ENCODE measurements at regions not wholly inside any gene's neighbourhood (a gene's known extent, or its start where the extent isn't known, plus 50 kb on each side); places are given as distances from the start of the nearest gene placed in this dataset.

DNA sequence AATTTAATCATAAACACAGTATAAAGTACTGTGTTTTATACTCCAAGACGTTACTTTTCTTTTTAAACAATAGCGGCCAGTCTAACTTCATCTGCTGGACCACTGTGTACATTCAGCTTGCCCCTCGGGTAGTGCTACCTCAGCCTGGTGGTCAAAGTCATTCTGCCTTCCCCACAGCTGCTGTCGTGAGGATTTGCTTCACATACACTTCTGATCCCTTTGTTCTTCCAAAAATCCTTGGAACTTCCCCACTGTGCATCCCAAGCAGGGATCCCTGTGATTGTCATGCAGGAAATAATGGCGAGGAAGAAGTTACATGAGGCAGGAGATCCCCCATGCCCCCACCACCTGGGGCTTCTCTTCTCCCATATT lies 234.9 kb upstream of the STARD13 start:
- DNase-seq: no peak

DNA sequence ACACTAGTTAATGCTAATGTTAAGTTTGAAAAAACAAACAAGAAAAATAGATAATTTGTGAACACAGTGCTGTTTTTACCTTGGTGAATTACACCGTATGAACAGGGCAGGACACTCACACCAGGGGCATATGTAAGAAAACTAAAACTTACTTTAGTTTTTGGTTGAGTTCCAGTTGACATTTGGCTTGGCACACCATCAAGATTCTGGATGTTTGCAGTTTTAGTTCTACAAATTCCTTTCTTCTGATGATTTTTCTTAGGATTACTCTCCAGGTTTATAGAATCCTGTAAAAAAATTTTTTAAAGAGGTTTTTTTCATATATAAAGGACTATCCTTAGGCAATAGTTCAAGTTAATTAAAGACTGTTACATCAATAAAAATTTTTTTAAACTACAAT lies 238.5 kb upstream of the STARD13 start:
- DNase-seq: no peak

DNA sequence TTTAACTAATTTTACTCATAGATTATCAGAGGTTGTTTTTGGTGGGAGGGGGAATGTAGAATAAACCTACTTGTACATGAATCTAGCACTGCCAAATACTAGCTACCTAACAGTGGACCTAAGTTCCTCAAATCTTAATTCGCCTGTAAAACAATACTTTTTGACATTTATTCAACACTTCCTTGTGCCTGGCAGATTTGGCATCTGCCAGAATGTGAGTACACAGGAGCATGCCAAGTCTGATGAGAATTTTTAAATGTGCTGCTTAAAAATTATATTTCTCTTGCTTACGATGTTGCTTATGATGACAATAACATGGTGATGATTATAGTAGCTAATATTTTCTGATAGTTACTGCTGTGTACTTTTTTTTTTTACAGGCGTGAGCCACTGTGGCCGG lies 240.2 kb upstream of the STARD13 start:
- DNase-seq: no peak

DNA sequence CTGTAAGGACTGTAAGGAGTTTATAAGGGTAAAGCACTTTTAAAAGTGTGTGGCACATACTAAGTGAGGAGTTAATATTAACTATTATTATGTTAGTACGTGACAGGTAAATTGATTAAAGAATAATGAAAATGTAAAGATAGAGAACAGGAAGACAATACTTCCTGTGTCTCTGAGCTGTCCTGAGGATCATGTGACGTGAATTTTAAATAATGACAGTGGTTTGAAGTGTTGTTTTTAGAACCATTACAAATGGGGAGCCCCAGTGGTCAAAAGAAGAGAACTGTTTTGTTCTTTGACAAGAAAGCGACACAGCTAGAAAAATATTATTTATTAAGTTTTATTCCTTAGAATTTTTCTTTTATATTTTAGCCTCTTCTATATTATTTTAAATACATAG lies 241.2 kb upstream of the STARD13 start:
- no peak for DNase-seq

DNA sequence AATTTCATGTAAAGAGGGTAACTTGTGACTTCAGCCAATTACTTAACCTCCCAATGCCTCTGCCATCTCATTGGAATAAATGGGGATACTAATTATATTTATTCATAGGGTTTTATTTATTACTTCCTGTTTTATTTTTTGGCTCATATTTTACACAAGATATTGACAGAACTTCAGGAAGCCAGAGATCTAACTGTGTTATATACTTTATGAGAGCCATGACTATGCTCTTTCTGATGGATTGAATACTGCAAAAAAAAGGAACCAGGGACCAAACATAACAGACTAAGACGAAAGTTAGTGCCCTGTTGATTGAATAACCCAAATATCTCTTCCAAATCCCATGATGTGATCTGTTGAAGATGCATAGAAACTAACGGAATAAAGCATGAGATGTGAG lies 243.3 kb upstream of the STARD13 start:
- no peak for DNase-seq

DNA sequence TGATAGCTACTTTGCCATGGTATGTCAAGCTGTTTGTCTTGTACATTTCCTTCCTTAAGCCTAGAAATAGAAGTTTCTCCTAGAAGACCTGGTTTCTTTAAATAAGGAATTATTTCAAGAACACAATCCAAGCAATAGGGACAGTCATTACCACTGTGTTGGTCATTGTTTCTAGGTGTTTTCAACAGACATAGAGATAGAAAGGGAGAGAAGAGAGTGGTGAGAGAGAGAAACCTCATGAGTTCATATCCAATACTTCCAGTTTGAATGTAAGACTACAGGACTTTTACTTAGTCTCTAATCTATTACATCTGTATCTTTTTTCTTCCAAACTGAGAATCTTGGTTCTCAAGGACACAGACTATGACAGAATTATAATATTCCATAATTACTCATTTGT lies 245.9 kb upstream of the STARD13 start:
- DNase-seq: no peak

DNA sequence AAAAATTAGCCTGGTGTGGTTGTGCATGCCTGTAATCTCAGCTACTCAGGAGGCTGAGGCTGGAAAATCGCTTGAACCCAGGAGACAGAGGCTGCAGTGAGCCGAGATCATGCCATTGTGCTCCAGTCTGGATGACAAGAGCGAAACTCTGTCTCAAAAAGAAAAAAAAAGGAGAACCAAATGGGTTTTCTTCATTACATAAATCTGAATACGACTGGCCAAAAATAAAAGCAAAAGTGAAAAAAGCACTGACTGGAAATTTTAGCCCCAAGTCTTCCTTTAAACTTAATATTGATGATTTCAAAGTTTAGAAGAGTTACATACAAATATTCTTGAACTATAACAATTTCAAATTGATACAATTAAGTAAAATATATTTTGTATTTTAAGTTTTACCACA lies 249.5 kb upstream of the STARD13 start:
- no peak for DNase-seq

DNA sequence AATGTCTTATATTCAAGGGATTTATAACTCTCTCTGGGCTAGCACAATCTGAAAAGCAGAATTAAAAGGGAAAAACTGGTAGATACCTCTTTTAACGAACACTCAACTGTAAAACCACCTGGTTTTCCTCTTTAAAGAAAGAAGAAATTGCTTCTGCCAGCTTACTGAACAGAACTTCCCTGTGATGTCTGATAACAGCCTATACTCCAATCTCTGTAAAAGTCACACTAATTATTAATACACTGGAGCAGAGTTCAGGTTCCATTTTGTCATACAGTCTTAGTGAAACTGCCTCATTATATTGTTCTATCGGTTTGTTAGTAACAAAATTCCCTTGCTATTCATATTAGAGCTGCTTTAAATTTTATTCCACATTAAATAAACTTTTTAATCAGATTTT lies 251.0 kb upstream of the STARD13 start:
- DNase-seq: no peak

DNA sequence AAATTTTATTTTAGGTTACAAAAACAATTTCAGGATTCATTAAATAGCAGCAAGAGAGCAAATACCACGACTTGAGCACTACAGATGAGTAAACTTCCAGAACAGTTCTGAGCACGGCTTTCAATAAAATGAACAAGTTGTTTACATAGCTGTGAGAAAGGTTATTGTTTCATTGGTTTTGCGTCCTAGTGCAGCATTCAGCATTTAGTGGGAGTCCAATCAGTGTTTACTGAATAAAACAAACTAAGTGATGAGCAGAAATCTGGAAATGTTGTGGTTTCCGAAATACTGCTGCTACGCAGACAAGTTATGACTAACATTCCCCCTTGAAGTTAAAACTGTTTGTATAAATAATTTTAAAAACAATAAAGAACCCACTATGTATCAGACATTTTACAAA lies 251.5 kb upstream of the STARD13 start:
- no peak for DNase-seq

DNA sequence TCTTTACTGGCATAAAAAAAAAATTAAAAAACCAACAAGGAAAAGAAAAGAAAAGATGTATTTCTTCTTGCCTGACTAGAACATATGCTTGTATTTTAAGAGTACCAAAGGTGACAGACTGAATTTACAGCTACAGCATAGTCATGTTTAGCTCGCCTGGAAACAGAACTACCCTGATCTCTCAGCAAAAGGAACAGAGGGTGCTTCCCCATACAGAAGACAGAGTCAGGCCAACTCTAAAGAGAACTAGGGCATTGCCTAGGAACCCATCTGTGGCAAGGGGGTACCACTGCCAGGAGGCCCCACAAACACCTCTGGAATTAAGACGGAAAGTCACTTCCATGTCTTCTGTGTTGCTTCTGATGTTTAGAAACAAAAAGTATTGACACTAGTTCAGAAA lies 252.1 kb upstream of the STARD13 start:
- DNase-seq: no peak

DNA sequence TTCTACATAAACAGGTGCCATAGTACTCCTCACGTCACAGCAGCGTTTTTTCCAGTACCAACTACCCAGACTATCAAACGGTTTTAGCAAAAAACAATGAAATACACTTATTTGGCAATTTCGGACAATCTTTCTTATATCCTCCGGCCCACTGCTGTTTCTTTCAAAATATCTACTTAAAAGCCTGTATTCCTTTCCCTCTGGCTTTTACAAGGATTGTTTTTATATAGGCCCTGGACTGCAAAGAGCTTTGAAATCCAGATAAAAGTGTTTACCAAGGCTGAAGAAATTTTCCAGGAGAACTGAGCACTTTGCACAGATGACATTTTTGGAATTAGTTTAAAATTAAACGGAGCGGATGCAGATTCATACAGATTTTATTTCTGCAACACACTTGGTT lies 255.9 kb upstream of the STARD13 start:
- DNase-seq: no peak

DNA sequence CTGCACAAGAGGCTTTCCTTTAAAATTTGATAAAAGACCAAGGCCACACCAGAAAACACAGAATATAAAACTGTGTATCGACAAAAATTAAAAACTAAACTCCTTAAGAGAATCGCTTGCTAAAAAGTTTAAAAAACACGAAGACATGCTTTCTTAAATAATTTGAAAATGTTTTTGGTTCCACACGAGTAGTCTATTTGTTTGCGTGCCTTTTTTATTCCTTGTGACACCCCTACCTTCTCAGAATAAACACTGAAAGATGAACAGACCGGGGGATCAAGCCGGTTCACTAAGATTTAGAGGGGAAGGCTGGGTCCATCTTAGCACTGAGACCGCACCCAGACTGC lies 256.4 kb upstream of the STARD13 start:
- no peak for DNase-seq

DNA sequence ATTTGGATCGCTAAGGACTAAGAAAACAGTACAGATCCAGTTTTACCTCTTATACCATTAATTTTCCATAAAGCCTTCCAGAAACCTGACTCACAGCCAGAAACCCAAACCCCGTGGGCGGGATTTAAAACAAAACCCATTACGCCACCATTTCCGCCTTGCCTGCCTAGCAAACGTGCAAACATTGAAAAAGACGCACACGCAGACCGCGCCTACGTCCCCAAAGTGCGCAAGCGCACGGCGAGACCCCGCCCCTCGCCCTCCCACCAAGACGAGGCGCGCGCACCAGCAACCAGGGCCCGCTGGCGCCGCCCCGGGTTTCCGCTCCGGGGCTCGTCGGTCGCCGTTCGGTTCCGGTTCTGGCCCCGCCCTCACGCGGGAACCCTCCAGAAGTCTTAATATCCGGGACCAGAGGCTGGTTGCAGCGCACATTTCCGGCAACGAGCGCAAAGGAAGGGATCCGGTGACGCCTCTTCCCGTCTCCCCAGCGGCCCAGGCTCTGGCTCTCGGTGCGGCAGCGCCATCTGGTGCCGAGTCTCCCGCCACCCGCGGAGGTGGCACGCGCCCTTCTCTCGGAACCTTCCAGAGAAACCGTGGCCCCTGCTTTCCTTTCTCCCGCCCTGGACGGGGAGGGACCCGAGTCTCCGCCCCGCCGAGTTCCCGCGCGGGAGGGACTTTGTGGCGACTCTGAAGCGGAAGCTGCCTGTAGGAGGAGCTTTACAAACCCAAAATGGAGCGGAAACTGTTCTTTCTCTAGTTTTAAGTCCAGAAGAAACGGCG lies 256.9 kb upstream of the STARD13 start:
- DNase-seq: peak; percentile 100

DNA sequence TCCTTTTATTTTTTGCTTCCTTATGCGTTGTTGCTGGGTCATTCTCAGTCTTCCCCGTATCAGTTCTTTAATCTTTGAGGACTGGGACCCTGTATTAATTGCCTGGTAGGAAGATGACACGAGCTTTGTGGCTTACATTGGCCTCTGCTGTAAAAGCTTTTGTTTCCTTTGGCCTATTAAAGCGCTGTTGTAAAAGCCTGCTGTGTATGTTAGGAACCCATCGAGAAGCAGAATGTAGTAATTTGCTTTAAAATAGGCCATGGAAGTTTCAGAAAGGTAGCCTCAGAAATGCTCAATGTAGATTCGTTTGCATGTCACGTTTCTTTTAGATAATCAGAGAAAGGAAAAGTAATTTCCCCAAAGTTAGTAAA lies 257.5 kb upstream of the STARD13 start:
- no peak for DNase-seq

DNA sequence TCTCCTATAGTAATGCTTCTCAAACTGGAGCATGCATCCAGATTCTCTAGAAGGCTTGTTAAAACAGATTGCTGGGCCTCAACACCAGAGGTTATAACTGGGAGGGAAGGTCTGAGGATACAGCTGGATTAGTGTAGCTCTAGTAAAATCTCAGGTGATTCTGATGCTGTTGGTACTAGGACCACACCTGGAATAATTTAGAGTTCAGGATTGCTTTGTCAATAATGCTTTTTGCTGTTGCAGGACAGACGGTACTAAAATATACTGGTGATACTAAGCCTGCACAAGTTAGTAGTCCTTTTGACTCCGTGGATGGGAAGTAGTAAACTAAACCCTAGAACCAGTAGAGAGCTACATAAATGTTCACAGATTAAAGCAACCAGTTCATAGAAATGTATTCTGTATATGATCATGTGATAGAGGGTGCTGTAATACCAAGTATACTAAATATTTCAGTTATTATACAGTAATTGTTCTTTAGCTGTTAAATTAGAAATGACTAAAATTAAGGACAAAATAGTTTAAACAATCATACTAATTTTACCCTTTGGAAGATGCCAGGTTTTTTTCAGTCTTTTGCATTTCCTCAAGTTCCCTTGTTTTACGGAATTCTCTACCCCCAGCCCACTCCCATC lies 258.2 kb upstream of the STARD13 start:
- no peak for DNase-seq

DNA sequence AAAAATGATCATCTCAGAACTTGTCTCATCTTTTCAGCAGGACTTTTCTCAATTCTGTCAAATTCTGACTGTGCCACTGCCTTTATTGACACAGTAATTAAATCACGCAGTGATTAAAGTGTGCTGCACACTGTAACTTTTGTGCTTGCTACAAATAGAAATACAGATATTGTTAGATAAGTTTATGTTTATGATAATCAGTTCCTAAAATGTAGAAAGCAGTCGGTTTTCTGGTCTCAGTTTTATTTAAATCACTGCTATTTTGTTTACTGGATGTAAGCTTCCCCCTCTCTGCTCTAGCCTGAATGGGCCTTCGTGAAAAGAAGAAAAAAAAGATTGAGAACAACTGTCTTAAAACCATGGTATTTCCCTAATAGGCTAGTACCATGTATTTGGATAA lies 258.8 kb upstream of the STARD13 start:
- DNase-seq: no peak

DNA sequence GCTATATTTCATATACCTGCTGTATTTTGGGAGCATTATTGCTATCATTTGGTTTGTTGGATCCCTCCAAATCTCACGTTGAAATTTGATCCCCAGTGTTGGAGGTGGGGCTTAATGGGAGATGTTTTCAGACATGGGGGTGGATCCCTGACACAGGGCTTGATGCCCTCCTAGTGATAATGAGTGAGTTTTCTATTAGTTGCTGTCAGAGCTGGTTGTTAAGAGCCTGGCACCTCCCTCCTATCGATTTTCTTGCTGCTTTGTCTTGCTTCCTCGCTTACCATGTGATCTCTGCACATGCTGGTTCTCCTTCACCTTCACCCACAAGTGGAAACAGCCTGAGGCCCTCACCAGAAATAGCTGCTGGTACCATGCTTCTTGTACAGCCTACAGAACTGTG lies 259.9 kb upstream of the STARD13 start:
- no peak for DNase-seq

DNA sequence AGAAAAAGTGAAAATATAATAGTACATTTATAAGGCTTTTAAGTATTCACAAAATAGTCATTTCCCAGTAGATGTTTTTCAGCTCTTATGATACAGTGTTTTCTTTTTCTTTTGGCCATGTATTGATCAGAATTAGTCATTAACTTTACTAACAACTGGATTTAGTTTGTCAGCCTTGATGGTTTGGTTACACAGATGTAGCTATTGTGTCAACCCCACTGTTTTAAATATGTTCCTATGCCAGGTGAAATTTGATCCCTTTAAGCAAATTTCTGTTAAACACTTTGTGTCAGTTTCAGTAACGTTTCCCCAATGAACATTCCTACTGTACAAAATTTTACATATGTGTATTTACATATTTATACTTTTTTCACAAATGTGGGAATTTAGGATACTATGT lies 261.5 kb upstream of the STARD13 start:
- DNase-seq: no peak

DNA sequence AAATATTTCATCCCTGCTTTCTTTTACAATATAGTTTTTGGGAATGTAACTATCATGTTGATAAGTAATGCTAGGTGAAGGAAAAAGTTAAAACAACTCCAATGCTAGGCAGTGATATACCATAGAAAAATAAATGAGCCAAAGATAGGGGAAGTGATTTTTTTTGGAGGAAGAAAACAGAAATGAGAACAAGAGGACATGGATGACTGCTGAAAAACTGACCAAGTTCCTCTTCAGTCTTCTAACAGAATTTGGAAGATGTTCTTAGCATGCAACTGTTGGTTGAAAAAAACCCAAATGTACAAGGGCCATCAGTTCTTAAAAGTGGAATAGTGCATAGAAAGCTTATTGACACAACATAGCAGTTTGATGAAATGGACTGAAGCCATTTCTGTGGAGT lies 262.5 kb upstream of the STARD13 start:
- DNase-seq: no peak

DNA sequence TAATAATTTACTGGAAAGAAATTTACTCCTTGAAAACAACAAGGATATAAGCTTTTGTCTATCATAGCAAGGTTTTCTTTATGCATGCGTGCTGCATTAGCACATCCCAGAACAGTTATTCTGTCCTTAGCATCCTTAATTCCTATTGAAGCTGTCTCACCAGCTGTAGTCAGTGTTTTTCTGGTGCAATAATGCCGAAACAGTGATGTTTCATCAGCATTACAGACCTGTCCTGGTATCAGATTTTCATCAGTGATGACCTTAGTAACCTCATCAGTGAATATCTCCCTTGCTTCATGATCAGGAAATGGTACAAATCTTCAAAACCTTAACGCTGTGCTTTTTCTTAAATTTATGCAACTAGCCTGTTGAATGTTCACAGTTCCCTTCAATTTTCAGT lies 264.7 kb upstream of the STARD13 start:
- no peak for DNase-seq

DNA sequence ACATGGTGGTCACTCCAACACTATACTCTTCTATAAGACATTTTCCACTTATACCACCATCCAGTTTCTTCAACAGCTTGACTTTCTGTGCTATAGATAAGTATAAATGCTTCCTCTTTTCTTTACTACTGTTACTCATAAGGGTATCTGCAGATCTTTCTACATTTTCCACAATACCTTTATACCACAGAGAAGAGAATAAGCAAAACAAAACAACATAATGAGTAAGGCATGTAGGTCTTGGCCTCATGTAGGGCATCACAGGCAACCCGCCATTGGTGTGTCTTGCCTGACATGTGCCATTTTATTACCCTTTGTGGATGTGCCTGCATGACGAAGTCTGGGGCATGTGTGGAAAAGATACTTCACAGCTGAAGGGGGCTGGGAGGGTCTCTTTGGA lies 265.3 kb upstream of the STARD13 start:
- no peak for DNase-seq

DNA sequence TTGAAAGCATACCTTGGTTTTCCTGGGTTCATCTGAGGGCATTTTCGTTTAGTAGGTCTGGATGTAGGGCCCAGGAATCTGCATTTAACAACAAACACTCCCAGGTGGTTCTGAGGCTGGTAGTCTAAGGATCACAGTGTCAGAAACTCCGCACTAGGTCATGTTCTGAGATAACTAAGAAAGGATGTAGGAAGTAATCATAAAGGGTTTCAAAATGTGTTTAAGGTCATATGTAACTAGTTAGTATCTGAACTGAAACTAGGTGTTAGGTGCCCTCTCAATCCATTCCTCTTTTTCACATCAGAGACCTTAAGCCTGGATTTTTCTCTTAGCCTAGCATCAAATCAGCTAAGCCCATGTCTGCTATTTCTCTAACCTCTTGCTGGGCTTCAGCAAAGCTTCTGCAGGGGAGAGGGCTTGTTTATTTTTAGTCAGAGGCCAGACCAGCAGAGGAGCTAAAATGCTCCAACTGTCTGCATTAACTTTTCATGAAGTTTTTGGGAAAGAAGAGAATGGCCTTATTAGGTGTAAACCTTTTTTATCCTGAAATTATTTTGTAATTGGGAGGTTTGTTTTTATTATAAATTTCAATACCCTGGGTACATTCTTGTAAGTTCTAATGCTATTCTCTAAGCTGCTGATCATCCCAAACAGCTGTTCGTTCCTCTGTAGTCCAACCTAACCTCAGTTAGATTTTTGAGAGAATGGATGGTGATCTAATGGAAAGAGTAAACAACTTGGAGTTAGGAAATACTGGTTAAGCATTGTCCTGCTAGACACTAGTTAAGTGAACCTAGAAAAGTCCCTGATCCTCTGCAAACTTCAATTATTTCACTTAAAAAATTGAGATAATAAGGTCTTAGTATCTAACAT lies 262.8 kb upstream of the RFC3 start:
- no peak for DNase-seq

DNA sequence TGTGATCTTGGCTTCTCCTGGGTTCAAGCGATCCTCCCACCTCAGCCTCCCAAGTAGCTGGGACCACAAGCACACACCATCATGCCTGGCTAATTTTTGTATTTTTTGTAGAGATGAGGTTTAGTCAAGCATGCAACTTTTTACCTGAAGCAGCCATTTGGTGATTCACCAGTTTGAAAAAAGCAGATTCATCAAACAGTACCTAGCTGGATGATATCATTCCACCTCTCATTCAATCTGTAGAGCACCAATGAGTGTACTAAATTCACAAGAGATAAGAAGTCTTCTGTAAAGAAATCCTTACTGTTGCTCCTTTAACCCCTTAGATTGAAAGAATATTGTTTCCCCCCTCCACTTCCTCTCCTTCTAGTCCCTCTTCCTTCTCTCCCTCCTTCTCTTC lies 261.1 kb upstream of the RFC3 start:
- no peak for DNase-seq

DNA sequence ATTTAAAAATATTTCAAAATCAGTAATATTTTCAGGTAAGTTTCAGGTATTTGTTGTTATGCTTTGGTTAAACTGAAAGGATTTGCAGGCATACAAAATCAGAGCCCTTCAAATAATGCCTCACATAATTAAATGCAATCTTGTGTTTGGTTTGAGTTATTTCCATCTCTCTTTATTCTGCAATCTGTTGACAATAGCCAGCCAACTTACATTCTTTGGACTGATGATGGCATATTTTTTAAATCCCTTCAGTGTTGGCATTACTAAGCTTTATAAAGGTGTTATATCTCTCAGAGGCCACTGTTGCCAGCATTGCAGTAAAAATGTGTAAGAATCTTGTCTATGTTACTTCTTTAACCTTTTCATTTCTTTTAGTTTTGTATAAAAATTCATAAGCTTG lies 257.2 kb upstream of the RFC3 start:
- DNase-seq: no peak
